OCI-LY7 (cell line): ENCODE measurements at regions not wholly inside any gene's neighbourhood (a gene's known extent, or its start where the extent isn't known, plus 50 kb on each side); places are given as distances from the start of the nearest gene placed in this dataset.

ENCODE experiments used
- BruUV-seq: library from RNA; stranded (reverse); fragments of 400-500 nt; replicated peaks from 2 replicates; lab custom pipeline; 2021; lab: Mats Ljungman, UMichigan
- CTCF ChIA-PET: fragments of 300-600 bp; sonication (Branson Sonifier 250); formaldehyde crosslinking; loops from one replicate; lab custom pipeline; 2022; ENCODE audit warnings: antibody characterized with exemption; ENCODE audit not compliant: unreplicated experiment; lab: Charles Lee
- POLR2A ChIA-PET: fragments of 300-600 bp; sonication (Branson Sonifier 250); formaldehyde crosslinking; loops from one replicate; lab custom pipeline; 2022; ENCODE audit warnings: antibody characterized with exemption; lab: Charles Lee
- DNase-seq: peaks from one replicate; pipeline ENCODE4 v3.0.0-alpha.2; 2015; ENCODE audit warnings: low spot score
- H2AFZ ChIP-seq: fragments of 200-600 bp; sonication (generic), shearing (Covaris generic); 2 replicates; pipeline ENCODE4 v1.6.1; 2014; ENCODE audit warnings: mild to moderate bottlenecking, antibody characterized with exemption, low read length, moderate library complexity
- H3K27ac ChIP-seq: fragments of 200-600 bp; sonication (generic); 2 replicates; pipeline ENCODE4 v1.5.1; 2014; ENCODE audit warnings: mixed run types, low read depth, mild to moderate bottlenecking, moderate library complexity, low read length, inconsistent platforms; ENCODE audit not compliant: poor library complexity, severe bottlenecking
- H3K36me3 ChIP-seq: fragments of 200-600 bp; sonication (generic); 2 replicates; pipeline ENCODE4 v1.6.1; 2014; ENCODE audit warnings: mild to moderate bottlenecking, antibody characterized with exemption, low read length, moderate library complexity, mixed read lengths; ENCODE audit not compliant: insufficient read depth
- H3K4me1 ChIP-seq: fragments of 200-600 bp; sonication (generic); 2 replicates; pipeline ENCODE4 v1.5.1; 2014; ENCODE audit warnings: mild to moderate bottlenecking, low read length; ENCODE audit not compliant: insufficient read depth, poor library complexity, severe bottlenecking
- H3K4me2 ChIP-seq: fragments of 200-600 bp; sonication (generic); 2 replicates; pipeline ENCODE4 v1.6.1; 2014; ENCODE audit warnings: mild to moderate bottlenecking, low read length
- H3K4me3 ChIP-seq: fragments of 200-600 bp; sonication (generic); 2 replicates; pipeline ENCODE4 v1.5.1; 2014; ENCODE audit warnings: mild to moderate bottlenecking, low read depth, low read length; ENCODE audit not compliant: poor library complexity, severe bottlenecking
- H3K79me2 ChIP-seq: fragments of 200-600 bp; sonication (generic); 2 replicates; pipeline ENCODE4 v1.6.1; 2016; ENCODE audit warnings: low read depth, mild to moderate bottlenecking, low read length, moderate library complexity, mixed read lengths; ENCODE audit not compliant: insufficient read depth
- H3K9me2 ChIP-seq: fragments of 200-600 bp; sonication (generic); 2 replicates; pipeline ENCODE4 v1.6.1; 2016; ENCODE audit warnings: mild to moderate bottlenecking, low read length, mixed read lengths; ENCODE audit not compliant: insufficient read depth
- H3K9me3 ChIP-seq: fragments of 200-600 bp; sonication (generic); 2 replicates; pipeline ENCODE4 v1.6.1; 2014; ENCODE audit warnings: mild to moderate bottlenecking, mixed run types, low read length, mixed read lengths
- H4K20me1 ChIP-seq: fragments of 200-600 bp; sonication (generic); 2 replicates; pipeline ENCODE4 v1.6.1; 2014; ENCODE audit warnings: mild to moderate bottlenecking, antibody characterized with exemption, low read length, moderate library complexity, mixed read lengths; ENCODE audit not compliant: insufficient read depth
- EZH2phosphoT487 ChIP-seq: fragments of 200-600 bp; sonication (generic); IDR thresholded peaks from 2 replicates; pipeline ENCODE4 v1.6.1; 2018; ENCODE audit warnings: low read depth, borderline replicate concordance, mild to moderate bottlenecking, mixed run types, antibody characterized with exemption, low read length, moderate library complexity, mixed read lengths
- intact Hi-C: fragments of 100-400 bp; cut with micrococcal nuclease; formaldehyde crosslinking; loops from one replicate; pipeline ENCODE4 v1.10.0; 2022; ENCODE audit not compliant: unreplicated experiment
- TF ChIP-seq, protein P1 (sequence below): fragments of 200-600 bp; sonication (generic); conservative IDR thresholded peaks from 2 replicates; pipeline ENCODE4 v1.5.1; 2014; ENCODE audit warnings: mild to moderate bottlenecking, antibody characterized with exemption, low read length, moderate library complexity, mixed read lengths

DNA sequence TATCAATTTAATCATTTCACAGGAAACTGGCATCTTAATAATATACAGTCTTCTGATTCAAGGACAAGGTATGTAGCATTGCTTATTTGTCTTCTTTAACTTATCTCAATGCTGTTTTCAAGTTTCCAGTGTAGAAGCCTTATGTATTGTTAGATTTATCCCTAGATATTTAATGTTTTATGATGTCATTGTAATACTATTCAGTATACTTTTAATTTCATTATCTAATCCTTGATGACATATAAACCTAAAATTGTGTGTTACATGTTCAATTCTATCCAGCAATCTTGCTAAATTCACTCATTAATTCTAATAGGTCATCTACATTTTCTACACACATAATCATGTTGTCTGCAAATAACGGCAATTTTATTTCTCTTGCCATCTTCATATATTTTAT is 126.3 kb upstream of the SEC61G start:
- Histone ChIP-seq H3K4me2 (no peak overlapping the region), H3K27ac (no peak overlapping the region), H2AFZ (no peak overlapping the region), H3K36me3 (no peaks in the 10 kb centered on the region), H3K79me2 (no peaks in the 10 kb centered on the region), H3K9me2 (no peaks in the 10 kb centered on the region), H4K20me1 (no peaks in the 10 kb centered on the region), H3K4me1 (no peaks in the 10 kb centered on the region), H3K4me3 (no peak overlapping the region), H3K9me3 (no peaks in the 10 kb centered on the region)
- no TSS peak for BruUV-seq
- no peak for TF ChIP-seq EZH2phosphoT487
- TF ChIP-seq, protein P1, sequence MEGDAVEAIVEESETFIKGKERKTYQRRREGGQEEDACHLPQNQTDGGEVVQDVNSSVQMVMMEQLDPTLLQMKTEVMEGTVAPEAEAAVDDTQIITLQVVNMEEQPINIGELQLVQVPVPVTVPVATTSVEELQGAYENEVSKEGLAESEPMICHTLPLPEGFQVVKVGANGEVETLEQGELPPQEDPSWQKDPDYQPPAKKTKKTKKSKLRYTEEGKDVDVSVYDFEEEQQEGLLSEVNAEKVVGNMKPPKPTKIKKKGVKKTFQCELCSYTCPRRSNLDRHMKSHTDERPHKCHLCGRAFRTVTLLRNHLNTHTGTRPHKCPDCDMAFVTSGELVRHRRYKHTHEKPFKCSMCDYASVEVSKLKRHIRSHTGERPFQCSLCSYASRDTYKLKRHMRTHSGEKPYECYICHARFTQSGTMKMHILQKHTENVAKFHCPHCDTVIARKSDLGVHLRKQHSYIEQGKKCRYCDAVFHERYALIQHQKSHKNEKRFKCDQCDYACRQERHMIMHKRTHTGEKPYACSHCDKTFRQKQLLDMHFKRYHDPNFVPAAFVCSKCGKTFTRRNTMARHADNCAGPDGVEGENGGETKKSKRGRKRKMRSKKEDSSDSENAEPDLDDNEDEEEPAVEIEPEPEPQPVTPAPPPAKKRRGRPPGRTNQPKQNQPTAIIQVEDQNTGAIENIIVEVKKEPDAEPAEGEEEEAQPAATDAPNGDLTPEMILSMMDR: no peak
- ChIA-PET CTCF (no interaction called here), POLR2A (no interaction called here)
- intact Hi-C loops: no loop called here
- DNase-seq: no peak

DNA sequence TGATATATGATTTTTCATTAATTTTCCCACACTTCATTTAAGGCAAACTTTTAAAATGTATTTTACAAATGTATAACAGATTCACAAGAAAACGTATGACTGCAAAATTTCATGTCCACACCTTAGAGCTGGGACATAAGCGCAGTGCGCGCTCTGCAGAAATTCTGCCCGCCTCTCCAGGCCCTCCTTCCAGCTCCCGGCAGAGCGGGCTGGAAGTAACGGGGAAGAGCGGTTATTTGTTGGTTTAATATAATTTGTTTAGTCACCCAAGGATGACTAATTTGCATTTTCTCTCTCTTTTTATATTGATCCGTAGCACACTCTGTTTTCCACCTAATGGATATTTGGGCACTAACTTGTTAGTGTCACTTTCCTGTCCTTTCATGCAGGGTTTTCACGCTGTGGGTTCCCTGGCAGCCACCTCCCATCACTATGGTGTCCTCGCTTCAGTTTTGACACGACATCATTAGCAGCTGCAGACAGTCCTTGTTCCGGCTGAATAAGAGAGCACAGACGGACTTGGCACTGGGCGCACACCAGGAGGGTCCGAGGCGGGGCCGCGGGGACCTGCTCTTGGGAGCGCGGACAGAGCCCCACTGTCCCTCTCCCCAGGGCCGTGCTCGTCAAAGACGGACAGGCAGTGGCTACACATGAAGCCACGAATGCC is 129.2 kb upstream of the SEC61G start:
- no peaks in the 10 kb centered on the region for H3K9me2 ChIP-seq
- intact Hi-C loops: no loop called here
- ChIA-PET POLR2A (interaction anchor here (0.5 kb wide), 1 partner anchor 1200 kb away, joined by 5 read pairs; no protein-coding TSS in a partner anchor), CTCF (interaction anchor here (0.6 kb wide), 1 partner anchor 527 kb away, joined by 3 read pairs; no protein-coding TSS in a partner anchor)
- no peak overlapping the region for H3K27ac ChIP-seq
- H3K9me3 ChIP-seq: no peaks in the 10 kb centered on the region
- BruUV-seq: no TSS peak
- no peaks in the 10 kb centered on the region for H3K36me3 ChIP-seq
- H2AFZ ChIP-seq: no peak overlapping the region
- no peaks in the 10 kb centered on the region for H3K4me1 ChIP-seq
- no peak overlapping the region for H3K4me2 ChIP-seq
- H4K20me1 ChIP-seq: no peaks in the 10 kb centered on the region
- no peaks in the 10 kb centered on the region for H3K79me2 ChIP-seq
- TF ChIP-seq, protein P1: no peak
- TF ChIP-seq EZH2phosphoT487: no peak
- DNase-seq: no peak
- H3K4me3 ChIP-seq: no peak overlapping the region

DNA sequence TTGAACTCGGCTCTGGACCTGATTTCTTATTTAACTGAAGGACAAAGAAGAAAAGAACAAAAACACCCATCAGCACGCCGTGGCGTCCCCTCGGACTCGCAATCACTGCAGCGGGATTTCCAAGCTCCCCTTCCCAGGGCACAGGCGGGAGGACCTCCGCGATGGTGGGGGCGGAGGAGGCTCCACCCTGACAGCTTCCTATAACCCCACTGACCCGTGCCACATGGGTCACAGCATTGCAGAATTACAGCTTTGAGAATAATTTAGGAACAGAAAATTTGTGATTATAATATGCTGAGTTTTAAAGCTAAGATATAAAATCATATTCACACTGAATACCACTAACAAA is 129.7 kb upstream of the SEC61G start:
- POLR2A ChIA-PET: interaction anchor here (0.5 kb wide), 1 partner anchor 1199 kb away, joined by 5 read pairs; no protein-coding TSS in a partner anchor
- DNase-seq: no peak

More for the DNA sequence above, 129.7 kb upstream of the SEC61G start:
- Histone ChIP-seq H3K9me3 (no peaks in the 10 kb centered on the region), H3K36me3 (no peaks in the 10 kb centered on the region), H3K4me2 (no peak overlapping the region), H4K20me1 (no peaks in the 10 kb centered on the region), H3K4me3 (no peak overlapping the region), H3K9me2 (no peaks in the 10 kb centered on the region), H3K4me1 (no peaks in the 10 kb centered on the region), H3K27ac (no peak overlapping the region), H3K79me2 (no peaks in the 10 kb centered on the region), H2AFZ (no peak overlapping the region)
- BruUV-seq: no TSS peak
- CTCF ChIA-PET: interaction anchor here (0.6 kb wide), 1 partner anchor 526 kb away, joined by 3 read pairs; no protein-coding TSS in a partner anchor
- intact Hi-C loops: no loop called here
- TF ChIP-seq EZH2phosphoT487: no peak
- TF ChIP-seq, protein P1: no peak
